ENCODE measurements at regions not wholly inside any gene's neighbourhood (a gene's known extent, or its start where the extent isn't known, plus 50 kb on each side); places are given as distances from the start of the nearest gene placed in this dataset.

- Histone ChIP-seq H3K9me3 (ENCODE audit: control insufficient read depth, insufficient read depth, low read length) (no peaks in the 10 kb centered on the region), H3K27ac (ENCODE audit: low read depth, low read length) (no peak overlapping the region), H3K27me3 (ENCODE audit: control insufficient read depth, insufficient read depth, low read length) (no peaks in the 10 kb centered on the region), H3K36me3 (ENCODE audit: control insufficient read depth, insufficient read depth, low read length) (no peaks in the 10 kb centered on the region), H3K4me1 (ENCODE audit: control insufficient read depth, insufficient read depth, low read length) (no peaks in the 10 kb centered on the region), H3K4me3 (ENCODE audit: low read depth, low read length) (no peak overlapping the region)
- 85% methylated on average over 6 of the region's 11 CpGs for WGBS (ENCODE audit: insufficient coverage)
- peak in 1 of 6 donors; percentile 71 for DNase-seq (ENCODE audit: low read depth in 4 of 6, low spot score in 6 of 6)
Measured at GRCh38 chr16:7998789-7999453, 591.4 kb downstream of the TMEM114 start.

- DNase-seq (ENCODE audit: low read depth in 4 of 6, low spot score in 6 of 6), result no peak
- no peaks in the 10 kb centered on the region for H3K27me3 ChIP-seq (ENCODE audit: control insufficient read depth, insufficient read depth, low read length)
- no peaks in the 10 kb centered on the region for H3K9me3 ChIP-seq (ENCODE audit: control insufficient read depth, insufficient read depth, low read length)
- no peaks in the 10 kb centered on the region for H3K36me3 ChIP-seq (ENCODE audit: control insufficient read depth, insufficient read depth, low read length)
- no peaks in the 10 kb centered on the region for H3K4me1 ChIP-seq (ENCODE audit: control insufficient read depth, insufficient read depth, low read length)
- WGBS (ENCODE audit: insufficient coverage), result no CpG with 5 or more reads among the region's 4 CpGs
- no peak overlapping the region for H3K27ac ChIP-seq (ENCODE audit: low read depth, low read length)
- no peak overlapping the region for H3K4me3 ChIP-seq (ENCODE audit: low read depth, low read length)
Measured at GRCh38 chr16:7997966-7998365, 592.3 kb downstream of the TMEM114 start.

- Histone ChIP-seq H3K27ac (ENCODE audit: low read depth, low read length) (no peak overlapping the region), H3K4me3 (ENCODE audit: low read depth, low read length) (no peak overlapping the region), H3K27me3 (ENCODE audit: control insufficient read depth, insufficient read depth, low read length) (no peaks in the 10 kb centered on the region), H3K9me3 (ENCODE audit: control insufficient read depth, insufficient read depth, low read length) (no peaks in the 10 kb centered on the region), H3K4me1 (ENCODE audit: control insufficient read depth, insufficient read depth, low read length) (no peaks in the 10 kb centered on the region), H3K36me3 (ENCODE audit: control insufficient read depth, insufficient read depth, low read length) (no peaks in the 10 kb centered on the region)
- no CpG with 5 or more reads among the region's 3 CpGs for WGBS (ENCODE audit: insufficient coverage)
- no peak for DNase-seq (ENCODE audit: low read depth in 4 of 6, low spot score in 6 of 6)
Measured at GRCh38 chr16:7992616-7993015, 597.7 kb downstream of the TMEM114 start.

- 92% methylated on average over 2 of the region's 11 CpGs for WGBS (ENCODE audit: insufficient coverage)
- Histone ChIP-seq H3K4me3 (ENCODE audit: low read depth, low read length) (no peak overlapping the region), H3K36me3 (ENCODE audit: control insufficient read depth, insufficient read depth, low read length) (no peaks in the 10 kb centered on the region), H3K4me1 (ENCODE audit: control insufficient read depth, insufficient read depth, low read length) (no peaks in the 10 kb centered on the region), H3K27ac (ENCODE audit: low read depth, low read length) (no peak overlapping the region), H3K9me3 (ENCODE audit: control insufficient read depth, insufficient read depth, low read length) (no peaks in the 10 kb centered on the region), H3K27me3 (ENCODE audit: control insufficient read depth, insufficient read depth, low read length) (no peaks in the 10 kb centered on the region)
- DNase-seq (ENCODE audit: low read depth in 4 of 6, low spot score in 6 of 6), result no peak
Measured at GRCh38 chr16:7990626-7991260, 599.6 kb downstream of the TMEM114 start.

- H3K27me3 ChIP-seq (ENCODE audit: control insufficient read depth, insufficient read depth, low read length), result no peaks in the 10 kb centered on the region
- WGBS (ENCODE audit: insufficient coverage), result 85% methylated on average over 2 of the region's 3 CpGs
Measured at GRCh38 chr16:7983676-7984075, 606.6 kb downstream of the TMEM114 start.

GRCh38 chr16:7980133-7980483 is 610.2 kb downstream of the TMEM114 start:
- H3K4me3 ChIP-seq (ENCODE audit: low read depth, low read length), result no peak overlapping the region
- H3K4me1 ChIP-seq (ENCODE audit: control insufficient read depth, insufficient read depth, low read length), result peaks cover 5% of the 10 kb centered on the region
- no peak overlapping the region for H3K27ac ChIP-seq (ENCODE audit: low read depth, low read length)
- DNase-seq (ENCODE audit: low read depth in 4 of 6, low spot score in 6 of 6), result peak in 2 of 6 donors; percentile 35 to 45
- no peaks in the 10 kb centered on the region for H3K9me3 ChIP-seq (ENCODE audit: control insufficient read depth, insufficient read depth, low read length)
- no peaks in the 10 kb centered on the region for H3K36me3 ChIP-seq (ENCODE audit: control insufficient read depth, insufficient read depth, low read length)
- no CpG with 5 or more reads among the region's 2 CpGs for WGBS (ENCODE audit: insufficient coverage)
- H3K27me3 ChIP-seq (ENCODE audit: control insufficient read depth, insufficient read depth, low read length), result no peaks in the 10 kb centered on the region

More at GRCh38 chr16:7983676-7984075, 606.6 kb downstream of the TMEM114 start:
- Histone ChIP-seq H3K4me1 (ENCODE audit: control insufficient read depth, insufficient read depth, low read length) (peaks cover 5% of the 10 kb centered on the region), H3K4me3 (ENCODE audit: low read depth, low read length) (no peak overlapping the region), H3K27ac (ENCODE audit: low read depth, low read length) (no peak overlapping the region), H3K36me3 (ENCODE audit: control insufficient read depth, insufficient read depth, low read length) (no peaks in the 10 kb centered on the region), H3K9me3 (ENCODE audit: control insufficient read depth, insufficient read depth, low read length) (no peaks in the 10 kb centered on the region)
- no peak for DNase-seq (ENCODE audit: low read depth in 4 of 6, low spot score in 6 of 6)

GRCh38 chr16:7979448-7980132 is 610.7 kb downstream of the TMEM114 start:
- no peaks in the 10 kb centered on the region for H3K27me3 ChIP-seq (ENCODE audit: control insufficient read depth, insufficient read depth, low read length)
- H3K4me3 ChIP-seq (ENCODE audit: low read depth, low read length), result no peak overlapping the region
- WGBS (ENCODE audit: insufficient coverage), result 22% methylated on average over 10 of the region's 18 CpGs
- H3K36me3 ChIP-seq (ENCODE audit: control insufficient read depth, insufficient read depth, low read length), result no peaks in the 10 kb centered on the region
- peaks cover 5% of the 10 kb centered on the region for H3K4me1 ChIP-seq (ENCODE audit: control insufficient read depth, insufficient read depth, low read length)
- H3K9me3 ChIP-seq (ENCODE audit: control insufficient read depth, insufficient read depth, low read length), result no peaks in the 10 kb centered on the region
- no peak overlapping the region for H3K27ac ChIP-seq (ENCODE audit: low read depth, low read length)
- peak in 2 of 6 donors; percentile 34 to 84 for DNase-seq (ENCODE audit: low read depth in 4 of 6, low spot score in 6 of 6)

- Histone ChIP-seq H3K9me3 (ENCODE audit: control insufficient read depth, insufficient read depth, low read length) (no peaks in the 10 kb centered on the region), H3K27me3 (ENCODE audit: control insufficient read depth, insufficient read depth, low read length) (no peaks in the 10 kb centered on the region), H3K4me3 (ENCODE audit: low read depth, low read length) (no peak overlapping the region), H3K36me3 (ENCODE audit: control insufficient read depth, insufficient read depth, low read length) (no peaks in the 10 kb centered on the region), H3K27ac (ENCODE audit: low read depth, low read length) (no peak overlapping the region), H3K4me1 (ENCODE audit: control insufficient read depth, insufficient read depth, low read length) (peaks cover 5% of the 10 kb centered on the region)
- peak in 1 of 6 donors; percentile 35 for DNase-seq (ENCODE audit: low read depth in 4 of 6, low spot score in 6 of 6)
Measured at GRCh38 chr16:7976563-7976962, 613.7 kb downstream of the TMEM114 start.

GRCh38 chr16:7976125-7976524 is 614.2 kb downstream of the TMEM114 start:
- WGBS (ENCODE audit: insufficient coverage), result 100% methylated on average over 1 of the region's 5 CpGs

More at GRCh38 chr16:7976125-7976524, 614.2 kb downstream of the TMEM114 start:
- Histone ChIP-seq H3K27me3 (ENCODE audit: control insufficient read depth, insufficient read depth, low read length) (no peaks in the 10 kb centered on the region), H3K9me3 (ENCODE audit: control insufficient read depth, insufficient read depth, low read length) (no peaks in the 10 kb centered on the region), H3K4me3 (ENCODE audit: low read depth, low read length) (no peak overlapping the region), H3K27ac (ENCODE audit: low read depth, low read length) (no peak overlapping the region), H3K36me3 (ENCODE audit: control insufficient read depth, insufficient read depth, low read length) (no peaks in the 10 kb centered on the region), H3K4me1 (ENCODE audit: control insufficient read depth, insufficient read depth, low read length) (peaks cover 5% of the 10 kb centered on the region)
- DNase-seq (ENCODE audit: low read depth in 4 of 6, low spot score in 6 of 6), result no peak

Data from spinal cord (tissue), 9 donors.